Left forelimb (tissue), 1 donor: ENCODE measurements at regions not wholly inside any gene's neighbourhood (a gene's known extent, or its start where the extent isn't known, plus 50 kb on each side); places are given as distances from the start of the nearest gene placed in this dataset.

Source experiments
- DNase-seq: peaks from one replicate; pipeline ENCODE4 v3.0.0-alpha.2; 2018; ENCODE audit warnings: low spot score

GRCh38 chr22:49435596-49435995 is 392.1 kb downstream of the BRD1 start:
- peak; percentile 31 for DNase-seq

GRCh38 chr22:49433717-49434611 is 393.7 kb downstream of the BRD1 start:
- peak; percentile 34 for DNase-seq

- DNase-seq = peak; percentile 18
Measured at GRCh38 chr22:49432897-49433443, 394.7 kb downstream of the BRD1 start.

GRCh38 chr22:49432211-49432896 is 395.3 kb downstream of the BRD1 start:
- peak; percentile 51 for DNase-seq

- no peak for DNase-seq
Measured at GRCh38 chr22:49431551-49431950, 396.1 kb downstream of the BRD1 start.

GRCh38 chr22:49429066-49429465 is 398.6 kb downstream of the BRD1 start:
- peak; percentile 25 for DNase-seq

GRCh38 chr22:49427941-49428340 is 399.7 kb downstream of the BRD1 start:
- DNase-seq = peak; percentile 40

- peak; percentile 22 for DNase-seq
Measured at GRCh38 chr22:49427341-49427740, 400.3 kb downstream of the BRD1 start.

- peak; percentile 15 for DNase-seq
Measured at GRCh38 chr22:49426618-49427266, 400.9 kb downstream of the BRD1 start.

GRCh38 chr22:49426098-49426497 is 401.6 kb downstream of the BRD1 start:
- peak; percentile 37 for DNase-seq

- peak; percentile 40 for DNase-seq
Measured at GRCh38 chr22:49425356-49425755, 402.3 kb downstream of the BRD1 start.

- no peak for DNase-seq
Measured at GRCh38 chr22:49424893-49425270, 402.8 kb downstream of the BRD1 start.

- DNase-seq = peak; percentile 48
Measured at GRCh38 chr22:49423125-49423650, 404.5 kb downstream of the BRD1 start.

- DNase-seq = no peak
Measured at GRCh38 chr22:49422701-49423100, 405.0 kb downstream of the BRD1 start.

GRCh38 chr22:49420651-49421050 is 407.0 kb downstream of the BRD1 start:
- DNase-seq = no peak

- DNase-seq = no peak
Measured at GRCh38 chr22:49419661-49420060, 408.0 kb downstream of the BRD1 start.

- no peak for DNase-seq
Measured at GRCh38 chr22:49418943-49419342, 408.7 kb downstream of the BRD1 start.

- DNase-seq = no peak
Measured at GRCh38 chr22:49418341-49418894, 409.3 kb downstream of the BRD1 start.

GRCh38 chr22:49417833-49418232 is 409.8 kb downstream of the BRD1 start:
- DNase-seq = no peak

GRCh38 chr22:49417326-49417725 is 410.3 kb downstream of the BRD1 start:
- DNase-seq = no peak

GRCh38 chr22:49415151-49415951 is 412.3 kb downstream of the BRD1 start:
- no peak for DNase-seq
